HG03097 (cell line): ENCODE measurements at regions not wholly inside any gene's neighbourhood (a gene's known extent, or its start where the extent isn't known, plus 50 kb on each side); places are given as distances from the start of the nearest gene placed in this dataset.

Experiments
- ATAC-seq: cut with Tn5 transposase; IDR thresholded peaks from one replicate; pipeline ENCODE4 v1.9.1; 2021; ENCODE audit not compliant: unreplicated experiment, low FRiP score

DNA sequence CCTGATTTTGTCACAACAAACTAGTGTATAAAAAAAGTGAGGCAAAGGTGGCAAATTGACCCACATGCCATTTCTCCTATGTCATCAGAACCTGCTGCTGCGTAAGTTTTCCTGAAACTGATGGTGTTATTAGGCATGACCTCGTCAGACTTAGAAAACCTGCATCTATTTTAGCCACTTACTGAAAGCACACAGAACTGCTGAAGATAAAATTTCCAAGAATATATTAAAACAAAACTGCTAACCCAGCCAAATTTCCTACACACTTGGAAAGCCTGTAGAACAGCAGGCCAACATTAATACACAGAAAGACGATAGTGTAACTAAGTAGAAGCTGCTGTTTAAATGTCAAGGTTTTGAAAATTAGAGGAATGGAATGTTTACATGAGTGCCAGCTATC is 674.5 kb upstream of the CXADR start:
- no peak for ATAC-seq

DNA sequence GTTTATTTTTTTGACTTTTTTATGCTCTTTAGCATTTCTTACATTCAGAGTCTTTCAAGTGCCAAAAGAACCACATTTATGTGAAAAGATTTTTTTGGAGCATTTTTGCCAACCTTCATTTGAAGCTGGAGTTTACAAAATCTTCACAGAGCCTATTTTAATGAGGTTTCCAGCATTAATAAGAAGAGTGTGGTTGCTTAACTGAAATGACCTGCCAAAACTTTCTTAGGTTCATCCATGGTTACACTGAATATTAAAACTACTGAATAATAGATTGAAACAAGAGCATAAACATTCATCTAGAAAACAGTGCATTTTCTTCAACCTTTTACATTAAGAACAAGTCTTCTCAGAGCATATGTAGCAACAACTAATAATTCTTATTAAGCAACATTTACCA is 672.3 kb upstream of the CXADR start:
- ATAC-seq = no peak

DNA sequence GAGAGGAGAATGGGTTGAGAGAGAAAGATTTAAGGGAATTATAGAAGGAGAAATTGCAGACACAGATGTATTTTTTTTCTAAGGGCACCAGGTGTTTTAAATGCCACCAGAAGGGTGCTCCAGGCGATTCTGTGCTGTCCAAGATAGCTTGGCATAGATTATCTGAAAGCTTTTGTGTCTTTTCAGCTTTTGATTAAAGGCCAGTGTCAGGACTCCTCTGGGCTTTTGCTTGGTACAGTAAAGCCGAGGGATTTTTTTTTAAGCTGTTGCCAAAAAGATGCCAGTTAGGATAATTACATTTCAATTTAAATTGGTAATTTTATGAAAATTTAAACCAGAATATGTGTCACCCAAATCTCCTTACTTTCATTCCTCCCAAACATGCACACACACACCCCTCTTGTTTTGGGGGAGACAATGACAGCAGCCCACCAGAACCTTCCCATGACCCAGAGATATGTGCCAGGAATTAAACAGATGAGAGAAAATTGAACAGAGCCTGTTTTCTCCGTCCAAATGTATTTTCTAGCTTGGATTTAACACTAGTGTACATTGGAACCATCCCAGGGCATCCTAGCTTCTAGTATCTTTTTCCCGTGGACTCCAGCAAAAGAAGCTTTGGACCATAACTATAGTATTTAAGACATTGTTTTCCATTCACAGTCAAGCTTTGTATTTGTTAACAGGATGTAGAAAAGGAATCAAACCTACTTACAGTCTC is 670.7 kb upstream of the CXADR start:
- ATAC-seq = no peak

DNA sequence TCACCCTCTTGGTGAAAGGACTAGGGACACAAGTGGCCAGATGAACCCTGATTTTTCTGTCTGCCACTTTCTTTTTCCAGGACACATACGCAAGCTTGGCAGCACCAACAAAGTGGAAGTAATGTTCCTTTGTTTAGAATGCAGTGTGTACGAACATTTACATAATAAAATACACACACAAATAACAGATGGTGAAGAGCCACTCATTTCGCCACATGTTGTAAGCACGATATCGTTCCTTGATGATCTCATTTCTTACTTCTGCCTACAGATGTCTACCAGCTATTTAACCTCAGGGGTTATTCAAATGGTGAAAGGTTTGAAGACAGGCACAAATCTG is 670.2 kb upstream of the CXADR start:
- ATAC-seq = no peak

DNA sequence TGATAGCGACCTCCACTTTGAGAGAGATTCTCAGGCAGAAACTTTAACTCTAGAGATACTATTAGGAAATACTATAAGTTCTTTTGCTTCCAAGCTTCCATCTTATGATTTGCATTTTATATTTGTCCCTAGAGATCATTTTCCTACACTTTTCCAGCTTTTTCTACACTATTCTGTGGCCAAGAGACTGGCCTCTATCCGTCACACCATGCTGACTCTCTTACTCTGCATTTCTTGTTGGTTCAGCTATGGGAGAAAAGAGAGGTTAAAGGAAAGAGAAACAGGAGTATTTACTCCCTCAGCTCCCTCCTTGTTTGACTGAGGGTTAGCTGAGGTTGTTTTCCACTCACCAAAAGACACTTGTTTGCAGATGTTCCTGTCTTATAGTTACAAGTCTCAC is 665.6 kb upstream of the CXADR start:
- ATAC-seq = no peak

DNA sequence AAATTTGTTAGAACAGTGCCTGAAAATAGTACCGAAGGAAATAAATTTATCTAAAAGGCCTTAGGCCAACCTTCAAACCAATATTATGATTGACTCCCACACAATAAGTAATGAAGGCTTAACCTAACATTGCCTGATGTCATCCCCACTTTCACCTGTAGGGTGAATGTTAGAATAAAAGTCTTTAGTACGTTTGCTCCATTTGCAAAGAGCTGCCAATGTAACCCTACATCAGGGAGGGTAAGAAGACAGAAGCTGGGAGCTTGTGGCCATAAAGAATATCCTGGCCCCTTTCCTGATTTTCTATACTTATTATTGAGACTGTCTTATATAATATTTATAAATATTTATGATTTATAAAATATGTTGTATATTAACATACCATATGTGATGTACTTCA is 661.8 kb upstream of the CXADR start:
- no peak for ATAC-seq

DNA sequence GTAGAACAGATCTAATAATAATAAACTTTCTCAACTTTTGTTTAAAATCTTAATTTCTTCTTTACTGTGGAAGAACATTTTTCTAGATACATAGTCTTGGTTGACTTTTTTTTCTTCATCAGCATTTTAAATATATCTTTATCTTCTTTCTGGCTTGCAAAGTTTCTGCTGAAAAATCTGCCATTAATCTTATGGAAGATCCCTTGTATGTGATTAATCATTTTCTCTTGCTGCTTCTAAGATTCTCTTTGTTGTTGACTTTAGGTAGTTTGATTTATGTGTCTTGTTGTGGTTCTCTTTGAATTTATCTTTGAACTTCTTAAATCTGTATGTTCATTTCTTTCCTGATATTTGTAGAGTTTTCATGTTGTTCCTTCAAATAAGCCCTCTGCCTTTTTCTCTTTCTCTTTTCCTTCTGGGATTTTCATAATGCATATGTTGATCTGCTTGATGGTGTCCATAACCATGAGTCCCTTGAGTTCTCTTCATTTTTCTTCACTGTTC is 657.6 kb upstream of the CXADR start:
- no peak for ATAC-seq

DNA sequence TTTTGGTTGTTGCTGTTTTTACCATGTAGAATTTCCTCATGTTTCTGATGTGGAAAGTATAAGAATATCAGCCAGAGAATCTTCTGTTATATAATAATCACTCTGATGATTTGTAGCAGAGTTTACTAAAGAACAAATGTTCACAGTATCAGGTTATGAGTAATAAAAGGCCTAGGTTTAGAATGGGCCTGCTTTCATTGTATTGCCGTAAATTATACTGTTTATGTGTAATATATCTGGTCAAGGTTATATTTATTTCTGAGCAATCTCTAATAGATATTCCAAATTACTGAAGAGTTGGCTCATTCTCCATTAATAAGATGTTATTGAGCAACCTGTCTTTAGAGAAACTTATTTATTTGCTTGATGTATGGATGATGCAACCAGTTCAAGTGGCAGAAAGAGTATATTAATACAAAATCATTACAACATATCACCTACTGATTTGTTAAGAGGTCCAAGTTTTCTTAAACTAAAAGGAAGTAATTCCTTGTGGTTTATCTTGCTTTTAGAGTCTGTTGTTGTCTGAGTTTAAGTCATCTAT is 649.4 kb upstream of the CXADR start:
- no peak for ATAC-seq

DNA sequence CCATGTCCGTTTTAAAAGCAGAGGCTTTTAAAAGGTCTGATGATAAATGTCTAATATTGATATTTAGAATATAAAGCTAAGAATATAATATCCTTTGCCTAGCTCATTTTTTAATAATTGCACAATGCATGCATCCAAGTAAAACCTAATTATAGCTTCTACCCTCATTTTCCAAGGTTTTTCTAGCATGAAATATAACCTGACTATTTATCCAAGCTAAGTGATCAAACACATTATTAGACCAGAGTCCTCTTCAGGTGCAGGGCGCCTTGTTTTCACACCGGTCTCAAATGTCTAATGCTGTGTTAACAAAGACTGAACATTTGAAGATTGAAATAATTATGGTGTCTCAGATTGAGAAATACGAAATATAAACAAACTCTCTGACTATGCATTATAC is 648.9 kb upstream of the CXADR start:
- ATAC-seq = no peak

DNA sequence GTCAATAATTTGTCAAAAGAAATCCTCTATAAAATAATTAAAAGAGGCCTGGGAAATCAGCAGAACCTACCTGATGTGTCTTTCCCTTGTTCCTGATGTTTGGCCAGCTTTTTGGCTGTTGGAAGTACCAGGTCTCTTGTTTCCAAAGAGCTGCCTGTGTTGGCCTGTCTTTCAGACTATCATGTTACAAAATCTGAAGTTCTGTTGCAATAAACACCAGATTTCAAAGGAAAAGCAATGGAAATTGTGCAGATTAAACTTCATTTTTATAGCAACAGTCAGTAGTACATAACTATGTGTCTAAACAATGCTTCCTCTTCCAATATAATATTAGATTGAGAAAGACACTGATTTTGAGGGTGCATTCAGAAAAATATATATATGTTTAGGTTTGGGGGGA is 647.2 kb upstream of the CXADR start:
- ATAC-seq = no peak

DNA sequence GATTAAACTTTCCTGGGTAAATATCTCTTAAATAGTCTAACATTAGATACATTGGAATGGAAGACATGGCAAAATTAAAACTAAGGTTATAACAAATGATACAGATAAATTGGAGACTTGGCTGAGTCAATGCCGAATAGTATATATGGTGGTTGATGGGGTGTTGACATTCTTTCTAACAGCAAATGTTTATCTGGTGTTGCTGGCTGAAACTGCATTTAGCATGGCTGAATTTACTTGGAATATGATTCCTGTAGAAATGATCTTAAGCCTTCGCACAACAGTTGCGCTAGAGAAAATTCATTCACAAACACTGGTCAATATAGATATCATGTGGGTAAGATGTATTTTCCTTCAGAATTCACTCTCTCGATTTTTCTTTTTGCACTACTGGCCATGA is 646.0 kb upstream of the CXADR start:
- ATAC-seq = no peak

DNA sequence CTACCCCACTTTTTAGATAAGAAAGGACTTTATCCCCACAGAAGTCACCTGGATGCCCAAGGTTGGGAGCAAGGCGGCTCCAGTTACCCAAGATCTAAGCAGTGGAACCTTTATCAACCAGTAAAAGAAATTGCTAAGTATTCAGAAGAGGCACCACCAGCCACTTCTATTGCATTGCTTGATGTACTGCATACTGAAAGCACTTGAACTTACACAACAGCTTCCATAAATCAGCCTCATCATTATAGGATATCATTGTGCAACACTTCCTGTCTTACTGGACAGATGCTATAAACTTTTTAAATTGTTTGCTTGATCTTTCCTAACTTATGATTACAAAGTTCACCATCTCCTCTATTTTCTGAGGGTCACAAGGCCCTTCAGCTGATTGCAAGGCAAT is 642.7 kb upstream of the CXADR start:
- no peak for ATAC-seq

DNA sequence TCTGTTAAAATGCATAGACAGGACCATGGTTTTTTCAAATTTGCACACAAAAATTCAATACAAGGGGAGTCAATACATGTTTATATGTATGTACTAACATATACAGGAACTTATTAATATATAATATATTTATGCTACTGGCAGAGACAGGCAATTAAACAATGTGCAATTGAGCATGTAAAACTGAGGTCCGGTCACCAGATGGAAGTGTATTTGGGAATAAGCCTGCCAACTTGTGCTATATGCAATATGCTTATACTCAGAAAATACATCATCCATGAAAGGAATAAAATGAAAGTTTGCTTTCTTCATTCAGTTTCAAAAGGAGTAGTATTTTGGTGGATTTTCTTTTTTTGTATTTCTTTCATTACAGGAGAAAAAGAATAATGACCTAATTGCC is 640.2 kb upstream of the CXADR start:
- no peak for ATAC-seq

DNA sequence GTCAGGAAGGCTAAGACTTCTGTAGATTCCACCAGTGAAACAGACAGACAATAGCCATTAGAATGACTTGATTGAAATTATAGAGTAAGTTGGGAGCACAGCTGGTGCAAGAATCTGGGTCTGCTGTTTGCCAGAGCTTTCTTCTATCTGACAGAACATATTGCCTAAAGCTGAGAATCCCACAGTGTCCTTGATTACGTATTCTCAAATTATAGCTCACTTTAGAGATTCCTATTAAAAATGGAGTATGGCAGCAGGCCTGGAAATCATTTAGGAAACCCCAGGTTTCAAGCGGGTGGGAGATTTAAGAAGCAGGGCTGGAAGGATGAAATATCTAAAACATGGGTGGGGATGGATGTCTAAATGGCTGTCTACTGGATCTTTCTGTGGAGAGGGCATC is 639.7 kb upstream of the CXADR start:
- no peak for ATAC-seq

DNA sequence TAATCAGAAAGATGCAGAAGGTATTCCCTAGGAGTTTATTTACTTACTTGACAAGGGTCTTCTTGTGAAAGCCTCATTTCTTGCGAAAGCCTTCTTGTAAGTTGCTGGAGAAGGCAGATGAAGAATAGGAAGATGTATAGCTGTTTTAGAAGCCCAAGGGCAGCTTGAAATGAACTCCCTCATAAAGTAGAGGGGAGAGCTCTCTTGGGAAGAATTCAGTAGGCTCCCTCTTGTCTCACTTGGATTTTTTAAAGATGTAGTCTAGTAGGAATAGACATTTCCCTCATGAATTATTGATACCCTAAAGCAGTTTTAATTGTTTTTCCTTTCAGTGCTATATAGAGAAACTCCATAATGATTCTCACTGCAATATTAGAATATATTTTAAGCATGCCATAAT is 639.2 kb upstream of the CXADR start:
- no peak for ATAC-seq

DNA sequence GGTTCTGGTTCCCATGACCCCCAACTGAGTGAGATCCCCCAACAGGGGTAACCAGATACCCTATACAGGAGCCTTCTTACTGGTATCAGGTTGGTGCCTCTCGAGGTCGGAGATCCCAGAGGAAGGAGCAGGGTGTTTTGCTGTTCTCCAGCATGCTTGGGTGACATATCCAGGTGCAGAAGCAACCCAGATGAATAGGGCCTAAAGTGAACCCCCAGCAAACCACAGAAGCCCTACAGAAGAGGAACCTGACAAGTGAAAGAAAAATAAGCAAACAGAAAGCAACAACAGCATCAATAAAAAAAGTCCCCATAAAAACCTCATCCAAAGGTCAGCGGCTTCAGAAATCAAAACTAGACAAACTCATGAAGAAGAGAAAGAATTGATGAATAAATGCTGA is 633.4 kb upstream of the CXADR start:
- ATAC-seq = no peak

DNA sequence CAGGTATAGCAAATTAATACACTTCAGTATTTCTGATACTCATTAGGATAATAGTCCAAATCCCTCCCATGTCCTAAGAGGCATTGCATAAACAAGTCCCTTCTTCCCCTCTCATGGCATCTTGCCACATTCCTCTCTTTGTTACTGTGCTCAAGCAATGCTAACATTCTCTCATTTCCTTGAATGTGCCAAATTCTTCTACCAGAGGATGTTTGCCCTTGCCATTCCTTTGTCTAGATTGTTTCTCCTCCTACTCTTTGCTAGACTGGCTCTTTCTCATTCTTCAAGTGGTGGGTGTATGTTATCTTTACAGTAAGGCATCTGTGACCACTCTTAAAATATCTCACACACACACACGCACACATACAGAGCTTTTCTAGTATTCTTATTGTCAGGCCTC is 621.0 kb upstream of the CXADR start:
- ATAC-seq = no peak

DNA sequence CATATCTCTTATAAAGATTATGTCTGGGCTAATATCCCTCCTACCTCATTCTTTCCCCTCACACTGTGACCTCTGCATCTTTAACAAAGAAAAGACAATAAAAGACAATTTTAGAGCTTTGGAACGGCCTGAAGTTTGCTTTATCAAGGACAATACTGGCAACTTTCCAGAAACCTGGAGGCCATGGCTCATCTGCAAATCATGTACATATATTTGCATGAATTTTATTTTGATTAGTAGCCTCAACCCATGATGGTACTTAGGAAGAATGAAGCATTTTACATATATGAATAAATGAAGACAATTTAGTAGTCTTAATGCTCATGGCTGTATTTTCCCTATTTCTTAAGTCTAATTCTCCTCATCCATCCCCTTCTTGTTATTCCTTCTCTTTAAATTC is 612.2 kb upstream of the CXADR start:
- ATAC-seq = no peak

DNA sequence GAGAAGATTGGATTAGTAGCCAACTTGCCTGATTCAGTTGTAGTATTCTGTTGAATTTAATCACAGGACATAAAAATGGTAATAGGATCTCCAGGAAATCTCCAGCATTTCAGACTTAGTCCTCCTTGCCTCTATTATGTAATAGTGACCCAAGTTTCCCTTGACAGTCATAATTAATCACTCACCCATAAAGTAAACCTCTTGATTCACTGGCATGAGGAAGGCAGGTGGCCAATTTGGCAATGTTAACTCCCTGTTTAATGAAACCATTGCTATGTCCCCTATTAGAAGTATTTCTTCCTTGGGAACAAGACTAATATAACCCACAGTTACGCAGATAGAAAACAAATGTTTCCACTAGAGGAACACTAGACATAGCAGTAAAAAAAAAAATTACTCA is 604.8 kb upstream of the CXADR start:
- no peak for ATAC-seq

DNA sequence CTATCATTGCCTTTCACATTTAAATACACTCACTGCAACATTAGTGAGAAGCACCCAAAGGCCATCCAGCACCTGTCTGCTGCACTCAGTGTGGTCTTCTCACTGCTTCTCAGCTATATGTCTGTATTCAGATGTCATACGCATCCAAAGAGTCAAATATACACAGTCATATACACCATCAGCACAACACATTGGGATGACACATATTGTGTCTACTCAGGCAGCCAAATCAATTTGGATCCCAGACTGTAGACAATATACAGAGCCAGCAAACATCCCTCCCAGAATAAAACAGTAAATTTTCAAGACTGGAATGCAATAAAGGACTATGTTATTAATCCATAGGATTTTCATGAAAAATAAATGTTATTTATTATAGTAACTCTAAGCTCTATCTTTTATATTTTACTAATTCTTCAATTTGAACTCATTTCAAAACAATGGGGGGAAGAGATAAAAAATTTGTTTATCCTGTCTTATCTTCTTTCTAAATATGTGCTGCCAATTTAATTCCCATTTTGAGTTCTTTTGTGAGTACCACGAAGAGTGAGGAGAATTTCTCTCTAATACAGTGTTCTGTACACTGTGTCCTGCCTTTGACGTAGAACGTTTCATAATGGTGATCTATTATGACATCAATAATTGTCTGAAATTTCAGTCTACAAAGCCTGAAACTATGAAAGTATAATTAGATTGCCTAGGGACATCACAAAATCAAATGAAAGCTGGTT is 602.2 kb upstream of the CXADR start:
- ATAC-seq = no peak

DNA sequence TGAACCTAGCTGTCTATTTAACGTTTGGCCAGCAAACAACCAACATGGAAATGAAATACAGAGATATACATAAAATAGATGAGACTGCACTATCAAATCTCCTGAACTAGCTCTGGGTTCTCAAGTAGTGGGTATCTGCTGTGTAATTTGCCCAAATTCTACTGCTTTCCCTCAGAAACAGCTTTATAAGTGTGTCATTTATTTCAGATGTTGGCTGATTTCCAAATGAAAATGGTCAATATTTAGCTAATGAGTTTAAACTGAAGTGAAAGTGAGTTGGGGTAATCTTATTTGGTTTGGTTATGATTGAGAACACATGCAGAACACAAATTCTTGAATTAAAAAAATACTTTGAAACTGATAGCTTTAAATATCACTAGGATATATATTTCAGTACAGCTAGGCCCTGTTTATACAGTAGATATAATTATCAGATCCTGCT is 601.7 kb upstream of the CXADR start:
- ATAC-seq = no peak

DNA sequence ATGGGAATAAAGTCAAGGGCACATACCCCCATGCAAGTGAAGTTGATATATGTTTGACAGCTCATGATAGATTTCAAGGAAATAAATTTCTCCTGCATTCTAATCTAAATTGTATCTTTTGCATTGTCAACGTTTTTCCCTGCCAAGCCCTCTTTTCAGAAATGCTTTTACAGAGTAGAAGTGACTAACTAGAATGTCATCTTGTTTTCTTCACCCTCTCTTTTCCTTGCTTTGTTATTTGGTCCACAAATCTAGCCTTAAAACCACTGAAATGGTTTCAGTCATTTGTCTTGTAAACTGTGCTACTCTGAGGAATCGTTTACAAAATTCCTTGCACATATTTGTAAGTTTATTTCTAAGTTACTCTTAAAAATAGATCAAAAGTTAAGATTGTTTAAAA is 600.8 kb upstream of the CXADR start:
- no peak for ATAC-seq
